T-cell (primary cell): ENCODE measurements at regions not wholly inside any gene's neighbourhood (a gene's known extent, or its start where the extent isn't known, plus 50 kb on each side); places are given as distances from the start of the nearest gene placed in this dataset.

ENCODE experiments used
- ATAC-seq, 4 experiments: fragments of 200-7000 bp in 3 of 4; fragments of 150-1000 bp in 1 of 4; cut with Tn5 transposase; replicated peaks in 1 of 4; 1 replicate in 3 of 4; 2 replicates in 1 of 4; pipeline ENCODE4 v1.10.0; 2021; ENCODE audit warnings: moderate library complexity in 3 of 4, mild to moderate bottlenecking in 2 of 4, moderate number of reproducible peaks in 1 of 4
- CTCF ChIA-PET, 2 donors: fragments of 300-600 bp; sonication (Branson Sonifier 250); formaldehyde crosslinking; loops; one replicate each; lab custom pipeline; 2022; ENCODE audit warnings: antibody characterized with exemption in 2 of 2; lab: Charles Lee
- POLR2A ChIA-PET, 2 donors: fragments of 300-600 bp; sonication (Branson Sonifier 250); formaldehyde crosslinking; loops; one replicate each; lab custom pipeline; 2022; ENCODE audit warnings: antibody characterized with exemption in 2 of 2; lab: Charles Lee
- DNase-seq, 35 experiments: peaks; one replicate each; pipeline versions ENCODE4 v3.0.0 to v3.0.0-alpha.2; 2013 to 2023
- H3K27ac ChIP-seq: one replicate; pipeline ENCODE4 v1.5.1; 2013; ENCODE audit warnings: low read length
- H3K27me3 ChIP-seq, 2 experiments: replicated peaks in 1 of 2; 1 replicate in 1 of 2; 2 replicates in 1 of 2; pipeline versions ENCODE4 v1.6.1 to v1.7.0; 2013; ENCODE audit warnings: low read length in 1 of 2, mixed read lengths in 1 of 2; ENCODE audit not compliant: control insufficient read depth in 2 of 2, insufficient read depth in 2 of 2; ENCODE audit errors: extremely low read depth in 1 of 2
- H3K36me3 ChIP-seq, 2 donors: 1 replicate in 1 of 2; 2 replicates in 1 of 2; pipeline versions ENCODE4 v1.6.1 to v1.7.0; 2013; ENCODE audit warnings: low read length in 1 of 2; ENCODE audit not compliant: control insufficient read depth in 2 of 2, insufficient read depth in 1 of 2; ENCODE audit errors: extremely low read depth in 1 of 2
- H3K4me1 ChIP-seq, 2 experiments: 1 replicate in 1 of 2; 2 replicates in 1 of 2; pipeline versions ENCODE4 v1.6.1 to v1.7.0; 2013; ENCODE audit warnings: low read length in 2 of 2, mixed read lengths in 1 of 2; ENCODE audit not compliant: insufficient read depth in 2 of 2, control insufficient read depth in 1 of 2; ENCODE audit errors: extremely low read depth in 1 of 2
- H3K4me3 ChIP-seq, 2 donors: 1 replicate in 1 of 2; 2 replicates in 1 of 2; pipeline versions ENCODE4 v1.5.1 to v1.7.0; 2013; ENCODE audit warnings: mild to moderate bottlenecking in 2 of 2, low read length in 1 of 2, moderate library complexity in 1 of 2; ENCODE audit not compliant: control insufficient read depth in 1 of 2; ENCODE audit errors: extremely low read depth in 1 of 2
- H3K9me3 ChIP-seq: 2 replicates; pipeline ENCODE4 v1.7.0; 2013
- H3K27ac Mint-ChIP-seq, 2 donors: one replicate each; pipeline ENCODE4 v1.8.0; 2020 to 2021; ENCODE audit warnings: mild to moderate bottlenecking in 2 of 2, mixed read lengths in 2 of 2
- H3K27me3 Mint-ChIP-seq, 2 donors: one replicate each; pipeline ENCODE4 v1.8.0; 2021 to 2022; ENCODE audit warnings: mixed read lengths in 2 of 2
- H3K36me3 Mint-ChIP-seq: one replicate; pipeline ENCODE4 v1.8.0; 2021; ENCODE audit warnings: mixed read lengths
- H3K4me1 Mint-ChIP-seq, 3 donors: one replicate each; pipeline ENCODE4 v1.8.0; 2020 to 2022; ENCODE audit warnings: mixed read lengths in 3 of 3, mild to moderate bottlenecking in 1 of 3
- H3K4me3 Mint-ChIP-seq, 3 donors: one replicate each; pipeline ENCODE4 v1.8.0; 2020 to 2022; ENCODE audit warnings: mild to moderate bottlenecking in 3 of 3, mixed read lengths in 3 of 3, moderate library complexity in 3 of 3
- H3K9me3 Mint-ChIP-seq, 3 donors: one replicate each; pipeline ENCODE4 v1.8.0; 2020 to 2022; ENCODE audit warnings: mixed read lengths in 3 of 3
- WGBS: methylation state at CpG from one replicate; pipeline ENCODE4 v1.1.5; 2013; ENCODE audit warnings: missing lambda C conversion rate; ENCODE audit not compliant: insufficient coverage; 5-methylcytosine and 5-hydroxymethylcytosine counted together

GRCh38 chr4:24070117-24070516 is 180.3 kb upstream of the PPARGC1A start:
- ChIA-PET POLR2A (no interaction called here), CTCF (no interaction called here)
- Histone ChIP-seq H3K27ac (no peak overlapping the region), H3K4me1 (no peaks in the 10 kb centered on the region), H3K36me3 (no peaks in the 10 kb centered on the region), H3K4me3 (no peak overlapping the region), H3K9me3 (no peaks in the 10 kb centered on the region), H3K27me3 (no peaks in the 10 kb centered on the region)
- no peaks in the 10 kb centered on the region for H3K36me3 Mint-ChIP-seq
- H3K27me3 Mint-ChIP-seq, result no peaks in the 10 kb centered on the region
- DNase-seq, result no peak
- H3K4me1 Mint-ChIP-seq, result no peaks in the 10 kb centered on the region
- no peak overlapping the region for H3K27ac Mint-ChIP-seq
- no CpG with 5 or more reads among the region's 2 CpGs for WGBS
- no peak for ATAC-seq
- no peak overlapping the region for H3K4me3 Mint-ChIP-seq
- H3K9me3 Mint-ChIP-seq, result peaks cover 0 to 4% (median 3%) of the 10 kb centered on the region in 3 donors

DNA sequence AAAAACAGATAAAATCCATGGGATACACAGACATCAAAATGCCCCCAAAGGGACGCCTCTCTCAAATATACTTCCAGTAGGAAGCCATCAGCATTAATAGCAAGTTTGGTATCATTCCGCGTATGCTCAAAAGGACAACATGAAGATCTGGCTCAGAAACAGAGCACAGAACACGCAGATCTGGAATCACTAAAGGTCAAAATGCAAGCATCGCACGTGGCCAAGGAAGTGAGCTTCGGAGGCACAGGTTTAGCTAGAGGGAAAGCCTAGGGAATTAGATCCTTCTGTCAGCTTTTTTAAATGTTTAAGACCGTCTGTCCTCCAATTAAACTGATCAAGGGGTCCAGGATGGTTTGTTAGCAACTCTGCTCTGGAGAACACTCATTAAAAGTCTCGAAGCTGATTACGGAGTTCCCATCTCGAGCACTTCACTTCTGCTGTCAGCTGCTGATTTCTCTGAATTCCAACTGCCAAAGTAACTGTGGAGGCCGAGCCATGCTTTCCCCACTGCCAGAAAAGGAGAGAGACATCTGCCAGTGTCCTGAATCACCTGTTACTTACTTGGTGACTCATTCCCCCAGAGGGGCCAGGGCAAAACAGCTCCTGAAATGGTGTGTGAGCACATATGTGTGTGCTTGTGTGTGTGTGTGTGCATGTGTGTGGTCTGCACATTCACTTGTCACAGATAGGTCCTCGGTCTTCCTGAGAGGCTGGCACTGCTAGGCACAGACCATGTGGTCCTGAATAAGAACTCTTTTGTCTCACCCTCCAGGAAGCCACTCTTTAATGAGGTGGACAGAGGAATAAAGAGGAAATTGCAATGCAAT is 177.7 kb upstream of the PPARGC1A start:
- H3K27ac ChIP-seq, result no peak overlapping the region
- Mint-ChIP-seq H3K27me3 (no peaks in the 10 kb centered on the region), H3K36me3 (no peaks in the 10 kb centered on the region), H3K4me1 (no peaks in the 10 kb centered on the region), H3K27ac (no peak overlapping the region), H3K4me3 (no peak overlapping the region), H3K9me3 (peaks cover 0 to 3% (median 0%) of the 10 kb centered on the region in 3 donors)
- H3K27me3 ChIP-seq, result peaks cover 0 to 2% of the 10 kb centered on the region in 2 experiments
- DNase-seq, result no peak
- ChIA-PET POLR2A (no interaction called here), CTCF (no interaction called here)
- no peaks in the 10 kb centered on the region for H3K9me3 ChIP-seq
- H3K36me3 ChIP-seq, result no peaks in the 10 kb centered on the region
- H3K4me3 ChIP-seq, result no peak overlapping the region
- ATAC-seq, result no peak
- 80% methylated on average over 11 of the region's 13 CpGs for WGBS
- no peaks in the 10 kb centered on the region for H3K4me1 ChIP-seq

DNA sequence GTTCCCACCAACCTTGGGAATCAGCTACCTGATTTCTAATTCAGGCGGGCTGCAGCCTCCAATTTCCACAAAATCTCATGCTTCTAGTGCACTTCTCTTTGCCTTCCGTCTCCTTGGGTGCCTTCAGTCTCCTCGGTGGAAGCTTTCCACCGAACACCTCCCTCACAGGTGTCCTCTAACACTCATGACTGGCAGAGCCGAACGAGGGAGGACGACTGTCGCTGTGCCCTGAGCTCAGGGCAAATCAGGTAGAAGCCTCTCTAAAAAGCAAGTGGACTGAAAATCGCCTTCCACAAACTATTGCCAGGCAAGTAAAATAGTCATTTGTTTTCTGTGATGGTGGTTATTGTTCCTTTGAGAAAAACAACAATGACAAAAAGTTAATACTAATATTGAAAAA is 176.1 kb upstream of the PPARGC1A start:
- ChIA-PET POLR2A (no interaction called here), CTCF (no interaction called here)
- Histone ChIP-seq H3K4me1 (no peaks in the 10 kb centered on the region), H3K27ac (no peak overlapping the region), H3K4me3 (no peak overlapping the region), H3K9me3 (no peaks in the 10 kb centered on the region), H3K36me3 (no peaks in the 10 kb centered on the region), H3K27me3 (peaks cover 0 to 2% of the 10 kb centered on the region in 2 experiments)
- DNase-seq (no peak), ATAC-seq (no peak)
- Mint-ChIP-seq H3K27me3 (no peaks in the 10 kb centered on the region), H3K9me3 (peaks cover 0 to 7% (median 5%) of the 10 kb centered on the region in 3 donors), H3K4me1 (no peaks in the 10 kb centered on the region), H3K4me3 (no peak overlapping the region), H3K27ac (no peak overlapping the region), H3K36me3 (no peaks in the 10 kb centered on the region)
- 76% methylated on average over 8 of the region's 9 CpGs for WGBS

DNA sequence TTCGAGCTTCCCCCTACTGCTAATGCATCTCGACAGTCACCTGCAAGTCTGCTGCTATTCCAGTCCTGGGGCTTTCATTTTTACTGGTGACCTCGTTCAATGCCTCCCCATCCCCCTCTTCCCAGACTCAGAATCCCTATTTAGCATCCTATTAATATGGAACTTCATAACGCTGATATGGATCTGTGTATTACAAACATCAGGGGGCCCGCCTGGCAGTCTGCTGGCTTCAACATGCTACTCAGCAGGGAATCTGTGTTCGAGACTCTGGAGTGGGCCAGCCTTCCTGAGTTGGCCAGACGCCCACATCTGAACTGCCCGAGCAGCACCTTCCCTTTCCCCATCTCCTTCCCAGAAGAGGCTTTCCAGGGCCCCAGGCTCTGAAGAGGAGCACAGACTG is 173.9 kb upstream of the PPARGC1A start:
- no peaks in the 10 kb centered on the region for H3K36me3 ChIP-seq
- WGBS, result 60% methylated on average over 6 of the region's 8 CpGs
- no peak overlapping the region for H3K27ac Mint-ChIP-seq
- ChIA-PET POLR2A (no interaction called here), CTCF (no interaction called here)
- no peaks in the 10 kb centered on the region for H3K36me3 Mint-ChIP-seq
- H3K9me3 Mint-ChIP-seq, result peaks cover 0 to 7% (median 5%) of the 10 kb centered on the region in 3 donors
- no peaks in the 10 kb centered on the region for H3K9me3 ChIP-seq
- H3K4me1 ChIP-seq, result no peaks in the 10 kb centered on the region
- no peak overlapping the region for H3K4me3 Mint-ChIP-seq
- H3K27me3 ChIP-seq, result peaks cover 0 to 2% of the 10 kb centered on the region in 2 experiments
- DNase-seq, result no peak
- H3K4me3 ChIP-seq, result no peak overlapping the region
- no peak overlapping the region for H3K27ac ChIP-seq
- ATAC-seq, result no peak
- no peaks in the 10 kb centered on the region for H3K4me1 Mint-ChIP-seq
- H3K27me3 Mint-ChIP-seq, result no peaks in the 10 kb centered on the region

GRCh38 chr4:24060932-24061331 is 171.1 kb upstream of the PPARGC1A start:
- ChIA-PET CTCF (no interaction called here), POLR2A (no interaction called here)
- Histone ChIP-seq H3K9me3 (no peaks in the 10 kb centered on the region), H3K4me1 (no peaks in the 10 kb centered on the region), H3K36me3 (no peaks in the 10 kb centered on the region), H3K4me3 (no peak overlapping the region), H3K27ac (no peak overlapping the region), H3K27me3 (peaks cover 0 to 2% of the 10 kb centered on the region in 2 experiments)
- Mint-ChIP-seq H3K27ac (no peak overlapping the region), H3K9me3 (peaks cover 6 to 8% (median 7%) of the 10 kb centered on the region in 3 donors), H3K4me3 (no peak overlapping the region), H3K27me3 (no peaks in the 10 kb centered on the region), H3K4me1 (no peaks in the 10 kb centered on the region), H3K36me3 (no peaks in the 10 kb centered on the region)
- no peak for ATAC-seq
- no peak for DNase-seq
- 84% methylated on average over 3 of the region's 3 CpGs for WGBS

- no peaks in the 10 kb centered on the region for H3K9me3 ChIP-seq
- WGBS, result no CpG with 5 or more reads among the region's 5 CpGs
- no peak overlapping the region for H3K27ac ChIP-seq
- ATAC-seq, result no peak
- ChIA-PET POLR2A (interaction anchor here in 1 of 2 donors (0.6 kb wide), 1 partner anchor 52 kb away, joined by 4 read pairs; no protein-coding TSS in a partner anchor), CTCF (no interaction called here)
- no peak overlapping the region for H3K4me3 ChIP-seq
- H3K36me3 Mint-ChIP-seq, result no peaks in the 10 kb centered on the region
- no peak for DNase-seq
- H3K4me1 Mint-ChIP-seq, result no peaks in the 10 kb centered on the region
- no peak overlapping the region for H3K4me3 Mint-ChIP-seq
- peaks cover 4 to 8% (median 6%) of the 10 kb centered on the region in 3 donors for H3K9me3 Mint-ChIP-seq
- H3K27me3 Mint-ChIP-seq, result no peaks in the 10 kb centered on the region
- H3K36me3 ChIP-seq, result no peaks in the 10 kb centered on the region
- H3K27ac Mint-ChIP-seq, result no peak overlapping the region
- peaks cover 0 to 2% of the 10 kb centered on the region in 2 experiments for H3K27me3 ChIP-seq
- H3K4me1 ChIP-seq, result no peaks in the 10 kb centered on the region
Observed at GRCh38 chr4:24059839-24060238, 170.0 kb upstream of the PPARGC1A start.
